Heart right ventricle (tissue), 16 donors: ENCODE measurements at regions not wholly inside any gene's neighbourhood (a gene's known extent, or its start where the extent isn't known, plus 50 kb on each side); places are given as distances from the start of the nearest gene placed in this dataset.
A peak's percentile ranks its signal among the peaks of the same experiment; 100 is the strongest.

Experiments used
- ATAC-seq, 8 donors: fragments of 200-7000 bp; cut with Tn5 transposase; one replicate each; pipeline ENCODE4 v1.9.1; 2020; ENCODE audit warnings: mild to moderate bottlenecking in 8 of 8, moderate library complexity in 8 of 8, moderate number of reproducible peaks in 1 of 8
- DNase-seq, 2 donors: peaks; one replicate each; pipeline ENCODE4 v3.0.0-alpha.2; 2020
- H3K27ac ChIP-seq, 10 donors: fragments of 200-600 bp; sonication (generic) in 2 of 10; one replicate each; pipeline versions ENCODE4 v1.5.0 to v1.8.0; 2020 to 2022; ENCODE audit warnings: mild to moderate bottlenecking in 3 of 10
- H3K27me3 ChIP-seq, 7 donors: fragments of 200-600 bp; one replicate each; pipeline ENCODE4 v1.8.0; 2021 to 2022; ENCODE audit warnings: mild to moderate bottlenecking in 2 of 7
- H3K36me3 ChIP-seq, 9 donors: fragments of 200-600 bp; sonication (generic) in 1 of 9; one replicate each; pipeline versions ENCODE4 v1.5.0 to v1.8.0; 2020 to 2022; ENCODE audit warnings: mild to moderate bottlenecking in 2 of 9
- H3K4me1 ChIP-seq, 9 donors: fragments of 200-600 bp; sonication (generic) in 1 of 9; one replicate each; pipeline versions ENCODE4 v1.5.0 to v1.8.0; 2020 to 2022; ENCODE audit warnings: mild to moderate bottlenecking in 4 of 9
- H3K4me3 ChIP-seq, 10 donors: fragments of 200-600 bp; sonication (generic) in 2 of 10; one replicate each; pipeline versions ENCODE4 v1.5.0 to v1.8.0; 2020 to 2022; ENCODE audit warnings: mild to moderate bottlenecking in 7 of 10, moderate library complexity in 2 of 10
- H3K9me3 ChIP-seq, 11 donors: fragments of 200-600 bp in 10 of 11; sonication (generic) in 2 of 11; one replicate each; pipeline versions ENCODE4 v1.5.0 to v1.8.0; 2013 to 2022; ENCODE audit warnings: mild to moderate bottlenecking in 2 of 11, control low read depth in 1 of 11, moderate library complexity in 1 of 11
- CTCF ChIP-seq, 9 donors: fragments of 200-600 bp; sonication (generic) in 2 of 9; IDR thresholded peaks; one replicate each; pipeline versions ENCODE4 v1.5.0 to v1.8.0; 2021 to 2022; ENCODE audit warnings: antibody characterized with exemption in 9 of 9, mild to moderate bottlenecking in 5 of 9, moderate library complexity in 1 of 9
- WGBS, 2 donors: extraction: QIAGEN DNeasy Blood & Tissue Kit; methylation state at CpG; one replicate each; pipeline ENCODE4 v1.1.7; 2013; ENCODE audit warnings: inconsistent platforms in 1 of 2; 5-methylcytosine and 5-hydroxymethylcytosine counted together
- intact Hi-C, 10 donors: fragments of 100-400 bp; cut with DNase I; formaldehyde crosslinking; loops; one replicate each; pipeline versions ENCODE4 v1.11.1 to v1.14.2; 2022
- donor health status: Arrhythmogenic right ventricular cardiomyopathy.
- donor health status: ischemic (EF 13 %, LVEDD 7.1; RV severe dilation, severe dysfunction).
- donor health status: healthy with polysubstance abuse.
- donor health status: DM: no; HTN: yes; CAD: no.
- donor health status: DM: no; HTN: no; CAD: no.
- donor health status: ischemic (EF 25% LVEDD 6.9; RV normal size, moderate dysfunction).
- donor health status: ischemic (EF 25% LVEDD 5.7; RV mildly dilated, moderate dysfunction).
- donor health status: healthy.
- donor health status: DM: yes; HTN: yes; CAD: no.
- donor health status: Ischemic cardiomyopathy.
- donor health status: ischemic (EF 35%, LVEDD 5.7; RV mildly dilated, moderate dysfunction).
- donor health status: nonischemic (EF 11% LVEDD 7.7; RV severe dilation, severe dysfunction).
- donor health status: DM: yes; HTN: yes; CAD: no.
- donor health status: PGD.
- donor health status: ischemic (EF 29% LVEDD 5.4; RV normal size, mild dysfunction).
- donor health status: nonischemic (EF 23%, LVEDD 6.1; RV moderate dilation, normal function).

GRCh38 chr12:119262388-119262787, 72.1 kb upstream of the CCDC60 start:
- Histone ChIP-seq H3K27me3 (no peaks in the 10 kb centered on the region), H3K4me1 (peaks cover 0 to 23% (median 11%) of the 10 kb centered on the region in 9 donors), H3K27ac (no peak overlapping the region), H3K36me3 (no peaks in the 10 kb centered on the region), H3K9me3 (peaks cover 0 to 27% (median 7%) of the 10 kb centered on the region in 11 donors), H3K4me3 (no peak overlapping the region)
- intact Hi-C loops, result no loop called here
- no peak for ATAC-seq
- DNase-seq, result no peak
- TF ChIP-seq CTCF (IDR thresholded peaks at IDR 0.05), result no peak
- WGBS, 2 donors, result 94 to 95% methylated on average over 2 of the region's 2 CpGs

GRCh38 chr12:119263466-119263865, 71.1 kb upstream of the CCDC60 start:
- TF ChIP-seq CTCF (IDR thresholded peaks at IDR 0.05), result no peak
- H3K36me3 ChIP-seq, result no peaks in the 10 kb centered on the region
- WGBS, 2 donors, result 86 to 87% methylated on average over 3 of the region's 3 CpGs

GRCh38 chr12:119266963-119267362, 67.6 kb upstream of the CCDC60 start:
- Histone ChIP-seq H3K9me3 (peaks cover 0 to 36% (median 5%) of the 10 kb centered on the region in 11 donors), H3K27ac (no peak overlapping the region), H3K27me3 (no peaks in the 10 kb centered on the region), H3K4me1 (no peaks in the 10 kb centered on the region), H3K4me3 (no peak overlapping the region), H3K36me3 (no peaks in the 10 kb centered on the region)
- TF ChIP-seq CTCF (IDR thresholded peaks at IDR 0.05), result no peak
- intact Hi-C loops, result no loop called here
- WGBS, 2 donors, result 91 to 92% methylated on average over 1 of the region's 1 CpG
- DNase-seq (no peak), ATAC-seq (no peak)

More at GRCh38 chr12:119263466-119263865, 71.1 kb upstream of the CCDC60 start:
- no peak for DNase-seq
- intact Hi-C loops, result no loop called here
- no peak overlapping the region for H3K4me3 ChIP-seq
- H3K27ac ChIP-seq, result no peak overlapping the region
- peaks cover 0 to 35% (median 7%) of the 10 kb centered on the region in 11 donors for H3K9me3 ChIP-seq
- ATAC-seq, result no peak
- peaks cover 0 to 14% (median 8%) of the 10 kb centered on the region in 9 donors for H3K4me1 ChIP-seq
- no peaks in the 10 kb centered on the region for H3K27me3 ChIP-seq

- peaks cover 0 to 18% (median 3%) of the 10 kb centered on the region in 9 donors for H3K4me1 ChIP-seq
- ATAC-seq, result peak; percentile 52 to 95 (median 84)
- H3K4me3 ChIP-seq, result no peak overlapping the region
- peak in 8 of 9 donors; percentile 5 to 52 (median 30) for TF ChIP-seq CTCF (IDR thresholded peaks at IDR 0.05)
- no peaks in the 10 kb centered on the region for H3K36me3 ChIP-seq
- 63 to 64% methylated on average over 9 of the region's 9 CpGs for WGBS, 2 donors
- H3K27me3 ChIP-seq, result no peaks in the 10 kb centered on the region
- H3K27ac ChIP-seq, result no peak overlapping the region
- H3K9me3 ChIP-seq, result no peaks in the 10 kb centered on the region
- intact Hi-C loops, result loop anchor here in 4 of 10 donors (10.0 kb wide), 2 partner anchors 90 to 160 kb away; no protein-coding TSS in a partner anchor
- DNase-seq, result no peak
These were observed 59.9 kb upstream of the CCDC60 start for GRCh38 chr12:119274636-119275065.
